PC-3 (cell line): ENCODE measurements at regions not wholly inside any gene's neighbourhood (a gene's known extent, or its start where the extent isn't known, plus 50 kb on each side); places are given as distances from the start of the nearest gene placed in this dataset.

Experiments
- CTCF ChIP-seq: fragments of 300-600 bp; sonication (generic); conservative IDR thresholded peaks from 2 replicates; pipeline ENCODE4 v1.5.1; 2017; ENCODE audit warnings: antibody characterized with exemption, low read depth, mild to moderate bottlenecking, low read length
- EZH2 ChIP-seq: fragments of 300-600 bp; sonication (generic); IDR thresholded peaks from one replicate; pipeline ENCODE4 v1.6.1; 2017; ENCODE audit warnings: antibody characterized with exemption, mild to moderate bottlenecking, low read length; ENCODE audit not compliant: unreplicated experiment
- EZH2phosphoT487 ChIP-seq: fragments of 300-600 bp; sonication (generic); IDR thresholded peaks from 2 replicates; pipeline ENCODE4 v1.6.1; 2018; ENCODE audit warnings: mild to moderate bottlenecking, antibody characterized with exemption, low read length, borderline replicate concordance

GRCh38 chr3:135646873-135647272 lies 318.7 kb upstream of the PPP2R3A start:
- TF ChIP-seq CTCF (no peak), EZH2 (no peak), EZH2phosphoT487 (no peak)
